ENCODE measurements at regions not wholly inside any gene's neighbourhood (a gene's known extent, or its start where the extent isn't known, plus 50 kb on each side); places are given as distances from the start of the nearest gene placed in this dataset.

DNA sequence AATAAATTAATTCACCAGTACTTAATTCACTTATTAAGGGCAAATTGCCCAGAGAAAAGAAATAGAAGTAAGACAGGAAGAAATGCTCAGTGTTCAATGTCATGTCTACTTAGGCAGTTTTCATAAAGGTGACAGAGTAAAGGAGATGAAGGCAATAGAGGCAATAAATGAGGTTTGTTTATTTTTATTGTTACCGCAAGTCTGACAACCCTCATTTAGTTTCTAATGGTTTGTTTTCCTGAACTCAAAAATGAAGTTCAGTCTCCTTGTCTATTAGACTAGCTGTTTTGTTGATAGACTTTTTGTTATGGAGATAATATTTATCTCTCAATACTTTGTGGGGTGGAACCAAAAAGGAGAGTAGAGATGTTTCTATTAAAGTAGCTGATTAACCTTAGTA is 258.3 kb downstream of the C3orf38 start:
- Histone ChIP-seq H3K27ac (ENCODE audit: low read depth, low read length) (no peak overlapping the region), H3K9me3 (ENCODE audit: insufficient read depth in 2 of 2, low read depth in 1 of 2, low read length in 1 of 2) (no peaks in the 10 kb centered on the region), H2BK120ac (replicated peaks; ENCODE audit: low read depth, low read length) (no peak overlapping the region), H4K5ac (ENCODE audit: insufficient read length, low read depth, low read length) (no peak overlapping the region), H2BK20ac (ENCODE audit: low read length) (no peak overlapping the region), H4K91ac (replicated peaks; ENCODE audit: insufficient read length, low read length) (no peak overlapping the region), H3K18ac (ENCODE audit: extremely low read depth, low read length) (no peak overlapping the region), H3K36me3 (ENCODE audit: control insufficient read depth in 2 of 4, insufficient read depth in 4 of 4, low read length in 3 of 4) (no peaks in the 10 kb centered on the region), H2BK5ac (ENCODE audit: low read depth, low read length) (no peak overlapping the region), H4K20me1 (replicated peaks in 1 of 2; ENCODE audit: control insufficient read depth in 1 of 2, insufficient read depth in 2 of 2, low read length in 2 of 2) (no peaks in the 10 kb centered on the region), H3K4me1 (replicated peaks in 1 of 4; ENCODE audit: control insufficient read depth in 3 of 4, insufficient read depth in 4 of 4, low read length in 3 of 4) (no peaks in the 10 kb centered on the region), H3K9ac (replicated peaks in 1 of 4; ENCODE audit: extremely low read depth in 1 of 4, low read depth in 3 of 4, low read length in 3 of 4) (no peak overlapping the region), H3K23ac (ENCODE audit: insufficient read length) (no peak overlapping the region), H2BK12ac (ENCODE audit: low read depth, low read length) (no peak overlapping the region), H4K8ac (ENCODE audit: extremely low read depth, insufficient read depth, low read length) (no peak overlapping the region), H3K23me2 (ENCODE audit: low read depth, low read length) (no peaks in the 10 kb centered on the region), H3K4me2 (ENCODE audit: insufficient read depth in 1 of 2, low read depth in 2 of 2, low read length in 2 of 2) (no peak overlapping the region), H3K56ac (replicated peaks; ENCODE audit: insufficient read length, low read depth, low read length) (no peak overlapping the region), H3K14ac (ENCODE audit: insufficient read length) (no peak overlapping the region), H2AK5ac (ENCODE audit: low read depth, low read length) (no peak overlapping the region), H2AFZ (ENCODE audit: low read length) (no peak overlapping the region), H3K4ac (replicated peaks; ENCODE audit: insufficient read length, low read depth, low read length) (no peak overlapping the region), H3K27me3 (replicated peaks in 1 of 4; ENCODE audit: control insufficient read depth in 3 of 4, extremely low read depth in 1 of 4, insufficient read depth in 3 of 4, low read length in 3 of 4) (no peaks in the 10 kb centered on the region), H2BK15ac (ENCODE audit: low read length) (no peak overlapping the region), H3K79me1 (ENCODE audit: low read depth, low read length) (no peaks in the 10 kb centered on the region), H3K4me3 (ENCODE audit: extremely low read depth in 1 of 4, insufficient read depth in 2 of 4, low read depth in 3 of 4, low read length in 4 of 4) (no peak overlapping the region), H3K79me2 (ENCODE audit: control insufficient read depth in 1 of 2, insufficient read depth in 2 of 2, low read length in 2 of 2) (no peaks in the 10 kb centered on the region)
- CTCF ChIA-PET (ENCODE audit: partially characterized antibody) = interaction anchor here (0.6 to 0.7 kb wide), 2 partner anchors 169 to 202 kb away, joined by 3 read pairs; no protein-coding TSS in a partner anchor
- DNase-seq (ENCODE audit: low read depth in 1 of 2, low spot score in 2 of 2) (no peak), FAIRE-seq (no peak)
- WGBS, 2 experiments (ENCODE audit: extremely low coverage in 1 of 2, insufficient coverage in 1 of 2, insufficient read length in 1 of 2, insufficient replicate concordance in 2 of 2, low coverage in 1 of 2, low lambda C conversion rate in 2 of 2, missing lambda C conversion rate in 1 of 2) = 96% methylated on average over 1 of the region's 1 CpG; no CpG with 5 or more reads in 1 of the 2 experiments
- TF ChIP-seq BACH1 (IDR thresholded peaks at IDR 0.05; ENCODE audit: low read length) (no peak), SUZ12 (IDR thresholded peaks at IDR 0.05; ENCODE audit: low read length) (no peak), MAFK (IDR thresholded peaks at IDR 0.05; ENCODE audit: low read depth, low read length) (no peak), NRF1 (IDR thresholded peaks at IDR 0.05; ENCODE audit: low read depth, low read length) (no peak), SIRT6 (IDR thresholded peaks at IDR 0.05; ENCODE audit: low read length) (no peak), BCL11A (IDR thresholded peaks at IDR 0.05; ENCODE audit: low read depth in 2 of 2, low read length in 2 of 2) (no peak), POLR2A (IDR thresholded peaks at IDR 0.05; ENCODE audit: control extremely low read depth in 1 of 2, low read depth in 2 of 2, low read length in 2 of 2) (no peak), TAF1 (IDR thresholded peaks at IDR 0.05; ENCODE audit: low read depth, low read length) (no peak), SP4 (IDR thresholded peaks at IDR 0.05; ENCODE audit: low read length) (no peak), SRF (IDR thresholded peaks at IDR 0.05; ENCODE audit: low read depth, low read length) (no peak), JUND (IDR thresholded peaks at IDR 0.05; ENCODE audit: low read length) (no peak), CBX8 (IDR thresholded peaks at IDR 0.05; ENCODE audit: borderline replicate concordance, low read depth, low read length) (no peak)
- POLR2A ChIA-PET (ENCODE audit: partially characterized antibody) = no interaction called here

All from H1 (cell line).